ENCODE measurements at regions not wholly inside any gene's neighbourhood (a gene's known extent, or its start where the extent isn't known, plus 50 kb on each side); places are given as distances from the start of the nearest gene placed in this dataset.
A peak's percentile ranks its signal among the peaks of the same experiment; 100 is the strongest.
"Not testable (repeated sequence)": the region's sequence is repeated elsewhere in the genome, so short reads cannot be mapped to it uniquely, and the experiment has no call there.

- FAIRE-seq: no peak
- TF ChIP-seq, protein P1, sequence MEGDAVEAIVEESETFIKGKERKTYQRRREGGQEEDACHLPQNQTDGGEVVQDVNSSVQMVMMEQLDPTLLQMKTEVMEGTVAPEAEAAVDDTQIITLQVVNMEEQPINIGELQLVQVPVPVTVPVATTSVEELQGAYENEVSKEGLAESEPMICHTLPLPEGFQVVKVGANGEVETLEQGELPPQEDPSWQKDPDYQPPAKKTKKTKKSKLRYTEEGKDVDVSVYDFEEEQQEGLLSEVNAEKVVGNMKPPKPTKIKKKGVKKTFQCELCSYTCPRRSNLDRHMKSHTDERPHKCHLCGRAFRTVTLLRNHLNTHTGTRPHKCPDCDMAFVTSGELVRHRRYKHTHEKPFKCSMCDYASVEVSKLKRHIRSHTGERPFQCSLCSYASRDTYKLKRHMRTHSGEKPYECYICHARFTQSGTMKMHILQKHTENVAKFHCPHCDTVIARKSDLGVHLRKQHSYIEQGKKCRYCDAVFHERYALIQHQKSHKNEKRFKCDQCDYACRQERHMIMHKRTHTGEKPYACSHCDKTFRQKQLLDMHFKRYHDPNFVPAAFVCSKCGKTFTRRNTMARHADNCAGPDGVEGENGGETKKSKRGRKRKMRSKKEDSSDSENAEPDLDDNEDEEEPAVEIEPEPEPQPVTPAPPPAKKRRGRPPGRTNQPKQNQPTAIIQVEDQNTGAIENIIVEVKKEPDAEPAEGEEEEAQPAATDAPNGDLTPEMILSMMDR (IDR thresholded peaks at IDR 0.05; ENCODE audit: insufficient read depth, low read length, severe bottlenecking): no peak
Measured at GRCh38 chr5:163094492-163095180, 342.8 kb upstream of the CCNG1 start.

GRCh38 chr5:163104464-163104863 lies 332.9 kb upstream of the CCNG1 start:
- Histone ChIP-seq H3K4me3 (ENCODE audit: low read depth, low read length) (no peak overlapping the region), H3K27me3 (ENCODE audit: control insufficient read depth, insufficient read depth, low read length) (no peaks in the 10 kb centered on the region), H3K36me3 (ENCODE audit: control insufficient read depth, insufficient read depth, low read length) (no peaks in the 10 kb centered on the region)
- no peak for FAIRE-seq
- TF ChIP-seq, protein P1 (IDR thresholded peaks at IDR 0.05; ENCODE audit: insufficient read depth, low read length, severe bottlenecking): no peak
- no peak for DNase-seq (ENCODE audit: low read depth)

More at GRCh38 chr5:163094492-163095180, 342.8 kb upstream of the CCNG1 start:
- DNase-seq (ENCODE audit: low read depth): no peak
- no peaks in the 10 kb centered on the region for H3K27me3 ChIP-seq (ENCODE audit: control insufficient read depth, insufficient read depth, low read length)
- H3K4me3 ChIP-seq (ENCODE audit: low read depth, low read length): no peak overlapping the region
- no peaks in the 10 kb centered on the region for H3K36me3 ChIP-seq (ENCODE audit: control insufficient read depth, insufficient read depth, low read length)

GRCh38 chr5:163105456-163105855 lies 331.9 kb upstream of the CCNG1 start:
- FAIRE-seq (no peak), DNase-seq (ENCODE audit: low read depth) (peak; percentile 70)
- no peak overlapping the region for H3K4me3 ChIP-seq (ENCODE audit: low read depth, low read length)
- TF ChIP-seq, protein P1 (IDR thresholded peaks at IDR 0.05; ENCODE audit: insufficient read depth, low read length, severe bottlenecking): no peak
- H3K36me3 ChIP-seq (ENCODE audit: control insufficient read depth, insufficient read depth, low read length): no peaks in the 10 kb centered on the region
- H3K27me3 ChIP-seq (ENCODE audit: control insufficient read depth, insufficient read depth, low read length): no peaks in the 10 kb centered on the region

DNA sequence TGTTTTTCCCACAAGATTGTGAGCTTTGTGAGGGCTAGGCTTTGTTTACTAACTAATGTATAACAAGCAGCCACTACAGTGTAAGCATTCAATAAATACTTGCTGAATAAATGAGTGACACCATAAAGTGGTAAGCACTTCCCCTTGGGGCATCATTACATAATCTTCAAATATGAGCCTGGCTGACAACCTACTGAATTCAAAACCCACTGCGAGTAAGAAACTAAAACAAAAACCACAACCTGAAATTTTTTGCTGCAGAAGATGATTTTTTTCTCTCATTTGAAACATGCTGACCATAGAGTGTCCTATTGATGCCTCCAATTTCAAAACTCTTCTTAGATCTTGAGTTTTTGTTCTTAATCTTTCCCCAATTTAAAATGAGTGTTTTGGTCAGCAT lies 331.3 kb upstream of the CCNG1 start:
- DNase-seq (ENCODE audit: low read depth) (peak; percentile 15), FAIRE-seq (no peak)
- no peak overlapping the region for H3K4me3 ChIP-seq (ENCODE audit: low read depth, low read length)
- H3K27me3 ChIP-seq (ENCODE audit: control insufficient read depth, insufficient read depth, low read length): no peaks in the 10 kb centered on the region
- TF ChIP-seq, protein P1 (IDR thresholded peaks at IDR 0.05; ENCODE audit: insufficient read depth, low read length, severe bottlenecking): no peak
- H3K36me3 ChIP-seq (ENCODE audit: control insufficient read depth, insufficient read depth, low read length): no peaks in the 10 kb centered on the region

- Histone ChIP-seq H3K27me3 (ENCODE audit: control insufficient read depth, insufficient read depth, low read length) (no peaks in the 10 kb centered on the region), H3K4me3 (ENCODE audit: low read depth, low read length) (no peak overlapping the region), H3K36me3 (ENCODE audit: control insufficient read depth, insufficient read depth, low read length) (no peaks in the 10 kb centered on the region)
- FAIRE-seq (no peak), DNase-seq (ENCODE audit: low read depth) (no peak)
- TF ChIP-seq, protein P1 (IDR thresholded peaks at IDR 0.05; ENCODE audit: insufficient read depth, low read length, severe bottlenecking): no peak
Measured at GRCh38 chr5:163108351-163108750, 329.0 kb upstream of the CCNG1 start.

DNA sequence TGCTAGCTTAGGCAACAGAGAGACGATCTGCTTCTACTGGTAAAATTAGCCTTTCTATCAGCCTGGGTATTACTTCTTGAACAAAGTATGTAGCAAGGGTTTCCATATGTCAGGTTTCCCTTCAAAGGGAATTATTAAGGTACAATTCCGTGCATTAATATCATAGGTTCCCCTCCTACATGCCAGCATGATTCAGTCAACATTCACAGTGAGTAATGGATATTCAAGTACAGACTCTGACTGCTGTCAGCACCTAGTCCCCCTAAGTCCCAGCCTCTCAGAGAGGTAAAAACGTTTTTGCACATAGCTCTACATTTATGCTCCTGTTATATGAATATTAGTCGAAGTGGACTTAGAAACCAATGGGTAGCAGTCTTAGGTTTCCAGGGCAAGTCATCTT lies 322.4 kb upstream of the CCNG1 start:
- FAIRE-seq (no peak), DNase-seq (ENCODE audit: low read depth) (no peak)
- Histone ChIP-seq H3K36me3 (ENCODE audit: control insufficient read depth, insufficient read depth, low read length) (no peaks in the 10 kb centered on the region), H3K4me3 (ENCODE audit: low read depth, low read length) (no peak overlapping the region), H3K27me3 (ENCODE audit: control insufficient read depth, insufficient read depth, low read length) (no peaks in the 10 kb centered on the region)
- TF ChIP-seq, protein P1 (IDR thresholded peaks at IDR 0.05; ENCODE audit: insufficient read depth, low read length, severe bottlenecking): no peak

GRCh38 chr5:163116618-163117017 lies 320.8 kb upstream of the CCNG1 start:
- H3K27me3 ChIP-seq (ENCODE audit: control insufficient read depth, insufficient read depth, low read length); DNase-seq (ENCODE audit: low read depth); FAIRE-seq; H3K4me3 ChIP-seq (ENCODE audit: low read depth, low read length); H3K36me3 ChIP-seq (ENCODE audit: control insufficient read depth, insufficient read depth, low read length): not testable (repeated sequence)
